ENCODE measurements at regions not wholly inside any gene's neighbourhood (a gene's known extent, or its start where the extent isn't known, plus 50 kb on each side); places are given as distances from the start of the nearest gene placed in this dataset.

GRCh38 chr21:28220680-28221079 is 772.0 kb downstream of the LTN1 start:
- TF ChIP-seq CTCF (IDR thresholded peaks at IDR 0.05) (no peak), POLR2A (IDR thresholded peaks at IDR 0.05) (no peak)

Measured in uterus (tissue), 2 donors.